GM19324 (cell line): ENCODE measurements at regions not wholly inside any gene's neighbourhood (a gene's known extent, or its start where the extent isn't known, plus 50 kb on each side); places are given as distances from the start of the nearest gene placed in this dataset.
"Not testable (repeated sequence)": the region's sequence is repeated elsewhere in the genome, so short reads cannot be mapped to it uniquely, and the experiment has no call there.

Source experiments
- ATAC-seq: cut with Tn5 transposase; IDR thresholded peaks from one replicate; pipeline ENCODE4 v1.9.1; 2021; ENCODE audit warnings: mild to moderate bottlenecking, moderate library complexity; ENCODE audit not compliant: unreplicated experiment, low FRiP score

DNA sequence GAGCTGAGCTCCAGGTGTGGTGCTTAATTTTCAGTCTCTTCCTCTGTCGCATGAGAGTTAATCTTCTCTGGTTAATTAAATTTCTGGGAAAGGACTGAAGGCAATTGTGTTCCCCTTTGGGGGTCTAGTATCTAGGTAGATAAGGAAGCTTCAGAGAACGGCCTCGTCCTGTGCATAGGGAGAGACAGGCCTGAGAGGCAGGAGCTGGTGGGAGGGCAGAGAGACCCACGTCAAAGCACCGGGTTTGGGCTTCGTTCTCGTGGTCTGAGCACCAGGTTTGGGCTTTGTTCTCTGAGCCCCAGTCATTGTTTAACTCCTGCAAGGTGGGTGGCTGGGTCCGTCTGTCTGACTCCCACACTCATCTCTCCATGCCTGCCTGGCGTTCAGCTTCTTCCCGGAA lies 160.8 kb upstream of the PITRM1 start:
- no peak for ATAC-seq

GRCh38 chr10:3331690-3332230 lies 159.2 kb upstream of the PITRM1 start:
- ATAC-seq: no peak

DNA sequence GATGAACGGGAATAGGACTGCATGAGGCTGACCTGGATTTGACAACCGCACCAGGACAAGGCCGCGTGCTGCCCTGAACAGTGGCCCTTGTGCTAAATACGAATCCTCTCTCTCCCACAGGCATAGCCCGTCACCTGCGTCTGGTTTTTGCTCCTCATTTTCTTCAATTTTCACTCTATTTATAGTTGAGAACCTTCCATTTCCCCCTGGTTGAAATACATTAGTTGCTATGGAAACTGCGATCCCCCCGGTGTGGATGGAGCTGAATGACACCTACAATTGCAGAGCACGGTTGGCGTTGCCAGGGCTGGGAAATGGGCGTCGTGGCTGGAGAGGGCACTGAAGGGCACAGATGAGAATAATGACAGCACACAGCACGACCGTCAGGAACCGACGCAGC lies 158.6 kb upstream of the PITRM1 start:
- ATAC-seq: no peak

DNA sequence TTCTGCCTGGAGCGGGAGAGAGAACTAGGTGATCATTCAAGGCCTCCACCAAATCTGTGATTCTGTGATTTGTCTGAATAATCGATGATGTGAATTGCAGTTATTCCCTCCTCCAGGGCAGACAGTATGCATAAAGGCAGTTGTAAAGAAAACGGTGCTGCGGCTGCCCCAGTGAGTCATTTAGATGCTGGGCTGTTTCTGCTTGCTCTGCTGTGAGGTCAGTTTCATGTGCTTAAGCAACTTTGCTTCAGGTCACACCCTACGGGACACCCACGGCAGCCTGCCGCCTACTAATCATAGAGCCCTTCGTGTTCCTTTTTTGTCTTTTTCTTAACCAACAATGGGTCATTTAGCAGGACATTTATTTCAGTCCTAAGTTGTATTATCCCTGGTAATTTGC lies 158.1 kb upstream of the PITRM1 start:
- no peak for ATAC-seq

GRCh38 chr10:3325954-3326750 lies 153.6 kb upstream of the PITRM1 start:
- no peak for ATAC-seq

- ATAC-seq: no peak
Measured at GRCh38 chr10:3324612-3325038, 152.0 kb upstream of the PITRM1 start.

DNA sequence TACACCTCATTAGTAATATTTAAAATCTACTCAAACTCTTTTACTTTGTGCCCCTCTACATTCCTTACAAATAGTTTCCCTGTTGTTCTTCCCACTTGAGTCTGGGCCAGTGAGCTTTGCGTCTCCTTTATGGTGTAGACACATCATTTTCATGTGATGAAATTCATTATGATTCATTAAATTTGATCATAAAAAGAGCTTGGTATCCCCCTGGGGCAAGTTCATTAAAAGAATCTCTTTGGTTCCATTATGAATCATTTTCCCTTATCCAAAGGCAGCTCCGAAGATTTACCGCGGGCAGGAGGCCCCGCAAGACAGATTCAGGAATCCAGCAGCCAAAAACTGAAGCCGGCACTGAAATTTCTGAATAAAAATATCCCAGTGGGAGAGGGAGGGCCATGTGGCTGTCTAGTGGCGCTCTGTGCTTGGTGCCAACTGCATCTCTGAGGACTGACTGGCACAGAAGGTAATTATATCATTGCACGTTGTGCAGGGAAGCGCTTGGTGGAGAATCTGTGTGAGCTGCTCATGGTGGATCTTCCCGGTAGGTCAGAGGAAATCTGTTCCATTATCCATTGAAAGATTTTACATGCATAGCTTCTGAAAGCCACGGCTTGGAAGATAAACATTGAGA lies 151.4 kb upstream of the PITRM1 start:
- no peak for ATAC-seq

GRCh38 chr10:3321123-3321522 lies 148.5 kb upstream of the PITRM1 start:
- ATAC-seq: no peak

DNA sequence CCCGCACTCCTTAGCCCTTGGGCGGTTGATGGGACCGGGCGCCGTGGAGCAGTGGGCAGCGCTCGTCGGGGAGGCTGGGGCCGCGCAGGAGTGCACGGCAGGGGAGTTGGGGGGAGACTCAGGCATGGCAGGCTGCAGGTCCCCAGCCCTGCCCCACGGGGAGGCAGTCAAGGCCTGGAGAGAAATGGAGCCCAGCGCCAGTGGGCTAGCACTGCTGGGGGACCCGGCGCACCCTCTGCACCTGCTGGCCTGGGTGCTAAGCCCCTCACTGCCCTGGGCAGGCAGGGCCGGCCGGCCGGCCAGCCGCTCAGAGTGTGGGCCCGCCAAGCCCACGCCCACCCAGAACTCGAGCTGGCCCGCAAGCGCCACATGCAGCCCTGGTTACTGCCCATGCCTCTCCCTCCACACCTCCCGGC lies 147.2 kb upstream of the PITRM1 start:
- ATAC-seq: no peak

GRCh38 chr10:3318480-3318807 lies 145.9 kb upstream of the PITRM1 start:
- ATAC-seq: not testable (repeated sequence)

- ATAC-seq: not testable (repeated sequence)
Measured at GRCh38 chr10:3317553-3318479, 145.2 kb upstream of the PITRM1 start.

- not testable (repeated sequence) for ATAC-seq
Measured at GRCh38 chr10:3314445-3315085, 142.0 kb upstream of the PITRM1 start.

GRCh38 chr10:3313784-3314444 lies 141.3 kb upstream of the PITRM1 start:
- ATAC-seq: not testable (repeated sequence)

DNA sequence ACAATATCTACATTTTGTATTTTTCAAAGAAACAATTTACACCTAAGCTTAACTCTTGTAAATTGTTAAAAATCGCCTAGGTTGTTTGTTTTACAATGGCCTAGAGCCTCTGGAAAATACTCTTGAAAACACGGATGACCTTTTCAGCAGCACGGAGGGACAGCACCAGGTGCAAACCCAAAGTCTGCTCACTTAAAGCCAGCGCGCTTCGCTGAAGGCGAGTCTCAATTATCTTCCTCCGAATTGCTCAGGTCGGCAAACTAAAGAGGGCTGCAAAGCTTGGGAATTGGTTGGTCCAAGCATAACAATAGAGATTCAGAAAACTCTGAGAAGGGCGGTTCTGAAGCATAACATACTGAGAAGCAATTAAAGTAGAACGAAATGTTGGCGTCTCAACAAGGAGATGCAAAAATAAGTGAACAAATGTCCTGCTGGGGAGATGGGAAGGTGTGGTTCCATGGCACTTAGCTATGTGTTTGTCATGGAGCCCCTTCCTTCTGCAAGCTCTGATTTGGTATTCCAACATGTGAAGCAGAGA lies 139.9 kb upstream of the PITRM1 start:
- no peak for ATAC-seq

DNA sequence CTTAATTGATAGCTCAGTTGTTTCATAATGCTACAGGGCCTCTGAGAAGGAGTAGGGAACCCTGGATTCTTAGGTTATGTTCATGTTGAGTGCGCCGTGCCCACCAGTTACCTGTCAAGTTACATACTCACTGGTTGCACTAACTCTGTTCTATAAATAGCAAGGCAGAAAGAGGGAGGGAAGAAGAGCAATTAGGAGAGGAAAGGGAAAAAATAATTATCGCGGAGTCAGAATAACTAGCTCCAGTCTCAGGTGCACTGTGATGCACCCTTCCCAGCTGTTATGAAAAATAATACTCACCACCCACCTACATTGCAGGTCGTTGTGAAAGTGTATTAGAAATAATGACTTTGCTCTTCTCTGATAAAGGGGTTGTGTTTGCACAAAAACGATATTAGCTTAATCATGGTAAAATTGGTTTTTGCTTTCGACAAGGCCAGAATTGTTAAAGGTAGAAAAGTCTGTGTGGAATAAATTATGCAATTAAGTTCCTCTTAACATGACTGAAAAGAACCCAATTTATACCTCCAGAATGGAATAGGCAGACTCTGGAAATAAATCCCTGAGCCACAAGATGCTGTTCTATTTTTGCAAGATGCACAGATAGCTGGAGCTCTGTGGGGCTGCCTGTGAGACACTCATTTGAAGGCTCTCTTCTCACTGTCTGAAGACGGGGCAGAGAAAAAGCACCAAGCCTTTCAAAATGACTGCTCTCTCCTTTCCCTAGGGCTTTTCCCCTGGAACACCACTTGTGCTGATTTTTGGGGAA lies 137.6 kb upstream of the PITRM1 start:
- no peak for ATAC-seq

GRCh38 chr10:3306050-3306449 lies 133.5 kb upstream of the PITRM1 start:
- ATAC-seq: no peak

DNA sequence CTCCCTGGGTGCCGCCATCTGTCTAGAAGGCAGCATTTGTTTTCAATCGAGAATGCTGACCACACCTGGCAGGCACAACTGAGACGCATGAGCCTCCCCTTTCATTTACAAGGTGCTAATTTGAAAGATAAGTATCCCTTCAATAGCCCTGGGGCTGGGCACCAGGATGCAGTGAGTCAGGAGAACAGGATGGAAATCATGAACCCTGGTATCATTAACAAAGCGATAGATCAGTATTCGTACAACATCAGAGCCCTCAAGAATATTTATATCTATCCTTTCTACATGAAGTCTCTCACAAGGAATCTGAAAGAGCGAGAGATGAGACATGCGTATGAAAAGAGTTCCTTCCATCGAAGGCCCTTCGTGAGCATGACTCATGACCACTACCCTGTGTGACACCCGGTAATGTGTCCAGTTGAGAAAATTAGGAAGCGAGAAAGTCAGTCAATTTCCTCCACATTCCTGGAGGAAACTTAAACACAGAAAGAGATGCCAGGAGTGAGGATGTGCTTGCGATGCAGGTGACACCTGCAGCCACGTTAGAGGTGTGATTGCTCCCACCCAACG lies 123.1 kb upstream of the PITRM1 start:
- ATAC-seq: no peak

- ATAC-seq: no peak
Measured at GRCh38 chr10:3294919-3295581, 122.5 kb upstream of the PITRM1 start.
